G401 (cell line): ENCODE measurements at regions not wholly inside any gene's neighbourhood (a gene's known extent, or its start where the extent isn't known, plus 50 kb on each side); places are given as distances from the start of the nearest gene placed in this dataset.

Source experiments
- DNase-seq: peaks from one replicate; pipeline ENCODE4 v3.0.0-alpha.2; 2015; ENCODE audit warnings: low spot score
- in situ Hi-C: cut with HindIII; loops from 2 replicates; pipeline ENCODE4 v1.10.0; 2016; ENCODE audit warnings: low sequenced_read_pairs, mixed read lengths

DNA sequence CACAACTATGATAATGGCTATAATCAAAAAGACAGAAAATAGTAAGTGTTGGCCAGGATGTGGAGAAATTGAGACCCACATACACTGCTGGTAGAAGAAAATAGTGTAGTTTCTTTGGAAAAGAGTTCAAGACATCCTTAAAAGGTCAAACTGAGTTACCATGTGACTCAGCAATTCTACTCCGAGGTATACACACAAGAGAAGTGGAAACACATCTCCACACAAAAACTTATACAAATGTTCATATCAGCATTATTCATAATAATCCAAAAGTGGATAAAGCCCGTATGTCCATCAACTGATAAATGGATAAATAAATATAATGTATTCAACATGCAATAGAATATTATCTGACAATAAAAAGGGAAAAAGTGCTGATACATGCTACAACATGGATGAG is 532.2 kb downstream of the NR2F1-AS1 start:
- no peak for DNase-seq
- in situ Hi-C loops: no loop called here

DNA sequence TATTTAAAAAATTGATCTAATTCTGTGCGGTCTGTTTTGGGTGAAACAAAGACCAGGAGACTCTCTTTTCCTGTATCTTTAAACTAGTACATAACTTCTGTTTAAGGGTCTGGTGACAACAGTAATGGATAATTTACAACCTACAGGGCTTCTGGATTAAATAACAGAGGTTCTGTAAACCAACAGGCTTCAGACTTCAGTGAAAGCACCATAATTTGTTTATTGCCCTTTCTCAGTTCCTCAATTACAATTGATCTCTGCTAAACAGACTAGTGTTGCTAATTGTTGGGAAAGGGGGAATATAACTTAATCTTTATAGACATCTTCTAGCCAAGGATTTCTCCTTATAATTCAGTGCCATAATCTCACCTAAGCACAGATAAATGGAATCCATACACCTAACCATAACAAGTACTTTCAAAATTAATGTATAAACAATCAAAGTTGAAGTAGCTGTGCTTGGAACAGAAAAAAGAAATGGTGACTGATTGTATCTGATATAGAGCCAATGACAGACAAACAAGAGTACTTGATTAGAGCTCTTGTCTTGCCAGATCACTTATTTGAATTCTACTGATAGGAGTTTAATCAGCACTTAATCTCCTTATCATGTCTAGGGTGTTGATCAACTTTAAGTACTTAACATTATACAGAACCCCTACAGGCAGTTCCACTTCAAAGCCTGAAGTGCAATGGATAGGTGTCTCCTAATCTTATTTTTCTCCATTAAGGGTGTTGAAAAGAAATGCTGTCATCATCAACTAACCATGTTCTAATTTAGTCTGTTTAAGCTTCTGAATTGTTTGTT is 536.0 kb downstream of the NR2F1-AS1 start:
- in situ Hi-C loops: no loop called here

DNA sequence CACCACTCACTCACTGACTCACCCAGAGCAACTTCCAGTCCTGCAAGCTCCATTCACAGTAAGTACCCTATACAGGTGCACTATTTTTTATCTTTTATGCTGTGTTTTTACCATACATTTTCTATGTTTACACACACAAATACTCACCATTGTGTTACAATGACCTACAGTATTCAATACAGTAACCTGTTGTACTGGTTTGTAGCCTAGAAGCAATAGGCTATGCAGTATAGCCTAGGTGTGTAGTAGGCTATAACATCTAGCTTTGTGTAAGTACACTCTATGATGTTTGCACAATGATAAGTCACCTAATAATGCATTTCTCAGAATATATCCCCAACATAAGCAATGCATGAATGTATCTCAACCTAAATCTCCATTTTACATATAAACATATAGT is 541.1 kb downstream of the NR2F1-AS1 start:
- no peak for DNase-seq
- in situ Hi-C loops: no loop called here

More for the DNA sequence above, 536.0 kb downstream of the NR2F1-AS1 start:
- DNase-seq: no peak

DNA sequence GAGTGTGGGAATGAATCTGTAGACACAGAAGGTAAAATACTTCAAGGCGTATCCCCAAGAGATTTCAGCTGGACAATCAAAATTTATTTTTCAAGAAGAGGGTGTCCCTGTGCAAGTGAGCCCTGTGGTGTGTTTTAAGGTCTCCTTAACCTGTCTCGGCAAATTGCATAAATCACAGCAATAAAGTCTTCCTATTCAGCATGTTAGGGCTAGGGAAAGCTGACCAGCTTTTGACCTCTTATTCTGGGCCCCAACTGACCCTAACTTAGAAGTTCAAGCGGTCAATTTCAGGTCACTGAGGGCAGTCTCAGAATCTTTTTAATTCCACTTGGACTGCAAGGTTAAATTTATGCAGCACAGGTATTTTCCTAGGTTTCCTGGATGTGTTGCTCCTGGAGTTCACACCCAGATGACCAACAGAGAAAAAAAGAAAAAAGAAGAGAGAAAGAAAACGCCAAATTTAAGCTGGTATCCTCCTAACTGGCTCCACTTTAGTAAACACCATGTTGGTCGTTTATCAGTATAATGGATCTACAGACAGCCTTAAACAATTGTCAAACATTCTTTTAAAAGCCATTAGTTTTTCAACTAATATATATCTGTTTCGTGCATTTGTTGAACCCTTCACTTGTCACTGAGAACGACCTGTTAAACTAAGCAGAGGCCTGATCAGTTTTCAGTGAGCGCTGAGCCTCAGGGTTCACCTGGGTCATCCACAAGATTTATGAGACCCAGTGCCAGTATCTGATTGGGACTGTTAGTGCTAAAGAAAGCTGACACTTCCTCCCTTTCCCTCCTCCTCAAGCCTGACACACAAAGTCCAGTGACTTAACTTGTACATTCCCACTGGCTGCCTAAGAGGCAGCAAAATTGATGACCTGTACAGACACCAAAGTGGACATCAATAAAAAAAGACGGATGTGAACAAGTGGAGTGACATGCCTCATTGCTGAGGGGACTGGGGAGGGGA is 546.1 kb downstream of the NR2F1-AS1 start:
- in situ Hi-C loops: no loop called here
- DNase-seq: no peak

DNA sequence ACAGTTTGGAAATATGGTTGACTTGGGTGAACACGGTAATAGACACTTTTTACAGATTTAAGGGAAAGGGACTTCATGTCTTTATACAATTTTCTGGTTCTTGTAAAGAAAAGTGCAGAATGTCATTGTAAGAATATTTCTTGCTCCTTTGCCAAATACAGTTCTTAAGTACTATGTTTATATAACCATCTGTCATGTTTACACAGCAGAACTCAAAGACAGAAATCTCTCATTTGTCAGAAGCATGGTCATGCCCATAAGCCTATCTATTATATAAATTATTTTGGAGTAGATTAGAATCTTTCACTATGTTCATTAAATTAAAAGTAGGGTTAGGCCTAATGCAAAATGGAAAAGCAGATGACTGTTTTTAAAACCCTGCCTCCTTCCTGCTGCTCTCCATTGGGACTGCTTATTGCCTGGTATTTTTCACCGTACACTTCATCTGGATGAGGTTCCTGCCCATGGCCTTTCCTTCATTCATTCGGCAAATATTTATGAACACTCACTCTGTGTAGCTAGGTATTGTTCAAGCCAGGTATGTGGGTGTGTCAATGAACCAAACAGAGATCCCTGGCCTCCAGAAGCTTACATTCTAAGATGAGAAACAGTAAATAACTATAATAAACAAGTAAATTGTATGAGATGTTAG is 558.1 kb downstream of the NR2F1-AS1 start:
- in situ Hi-C loops: no loop called here
- DNase-seq: peak; percentile 3

DNA sequence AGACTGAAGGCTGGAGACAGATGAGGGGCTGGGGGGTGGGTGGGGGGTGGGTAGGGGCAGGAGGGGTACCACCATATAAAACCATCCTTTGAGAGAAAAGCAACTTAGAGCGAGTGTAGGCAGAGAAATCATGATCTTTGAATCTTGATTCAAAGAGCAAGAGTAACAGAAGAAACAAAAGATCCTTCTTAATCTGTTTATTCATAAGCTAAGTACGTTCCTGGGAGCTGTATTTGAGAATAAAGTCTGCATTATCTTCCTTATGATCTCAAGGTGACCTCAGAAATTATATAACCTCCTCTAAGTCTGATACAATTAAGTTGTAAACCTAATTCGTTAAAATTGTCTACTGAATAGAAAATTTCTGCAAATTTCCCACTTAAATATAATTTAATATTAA is 558.8 kb downstream of the NR2F1-AS1 start:
- DNase-seq: no peak

DNA sequence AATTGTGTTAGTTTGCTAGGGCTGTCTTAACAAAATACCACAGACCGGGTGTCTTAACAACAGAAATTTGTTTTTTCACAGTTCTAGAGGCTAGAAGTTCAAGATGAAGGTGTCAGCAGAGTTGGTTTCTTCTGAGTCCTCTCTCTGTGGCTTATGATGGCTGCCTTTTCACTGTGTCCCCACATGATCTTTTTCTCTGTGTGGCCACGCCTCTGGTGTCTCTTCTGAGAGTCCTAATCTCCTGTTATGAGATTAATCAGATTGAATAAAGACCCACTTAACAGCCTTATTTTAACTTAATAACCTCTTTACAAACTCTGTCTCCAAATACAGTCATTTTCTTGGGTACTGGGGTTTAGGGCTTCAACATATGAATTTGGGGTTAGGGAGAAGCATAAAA is 561.1 kb downstream of the NR2F1-AS1 start:
- in situ Hi-C loops: no loop called here

More for the DNA sequence above, 558.8 kb downstream of the NR2F1-AS1 start:
- in situ Hi-C loops: no loop called here

DNA sequence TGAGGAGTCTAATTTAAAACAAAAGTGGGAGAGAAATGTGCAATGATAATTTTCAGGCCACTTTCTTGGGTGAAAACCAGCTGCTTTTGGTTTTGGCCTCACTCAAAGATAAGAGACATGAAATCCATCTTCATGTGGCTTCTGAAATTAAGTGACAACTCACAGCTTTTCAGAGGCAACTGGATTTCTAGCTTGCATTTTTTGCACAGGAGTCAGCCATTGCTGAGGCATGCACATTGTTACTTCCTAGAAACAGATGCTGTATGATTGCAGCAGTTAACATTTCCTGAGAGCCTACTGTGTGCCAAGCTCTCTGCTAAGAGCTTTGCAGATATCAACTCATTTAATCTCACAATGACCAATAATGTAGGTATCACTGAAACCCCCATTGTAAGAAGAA is 562.6 kb downstream of the NR2F1-AS1 start:
- DNase-seq: no peak
- in situ Hi-C loops: no loop called here

More for the DNA sequence above, 561.1 kb downstream of the NR2F1-AS1 start:
- DNase-seq: no peak

DNA sequence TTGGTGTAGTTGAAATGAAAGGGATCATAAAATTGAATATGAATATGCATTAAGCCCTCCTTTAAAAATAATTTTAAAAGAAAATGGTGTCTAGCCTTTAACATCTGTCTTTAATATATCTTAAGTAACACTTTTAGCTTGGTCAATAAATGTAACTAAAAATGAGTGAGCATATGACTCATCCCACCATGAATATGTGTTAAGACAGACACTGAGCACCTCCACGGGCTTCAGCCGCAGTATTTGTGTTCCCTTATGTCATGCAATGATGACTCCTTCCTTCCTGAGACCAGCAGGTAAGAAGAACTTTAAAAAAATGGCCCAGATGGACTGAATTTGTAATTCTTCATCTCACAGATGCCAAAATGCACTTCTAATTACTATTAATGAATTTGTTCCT is 563.2 kb downstream of the NR2F1-AS1 start:
- DNase-seq: no peak
- in situ Hi-C loops: no loop called here

DNA sequence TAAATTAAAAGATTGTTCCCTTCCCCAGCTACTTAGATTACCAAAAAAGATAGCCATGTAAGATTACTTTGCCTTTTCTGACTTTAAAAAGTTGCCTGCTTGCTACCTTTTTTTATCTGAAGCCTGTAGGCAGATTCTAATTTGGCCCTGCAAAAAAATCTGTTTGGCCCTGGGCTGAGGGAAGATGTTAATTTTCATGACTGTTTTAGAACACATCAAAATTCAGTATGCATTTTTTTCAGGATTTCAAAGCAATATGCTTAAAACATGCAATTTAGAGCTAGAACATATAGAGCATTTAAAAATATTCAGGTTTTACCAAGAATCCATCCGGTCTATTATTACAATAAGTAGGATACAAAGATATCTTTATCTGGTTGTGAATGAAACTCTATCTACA is 563.6 kb downstream of the NR2F1-AS1 start:
- DNase-seq: no peak
- in situ Hi-C loops: no loop called here

DNA sequence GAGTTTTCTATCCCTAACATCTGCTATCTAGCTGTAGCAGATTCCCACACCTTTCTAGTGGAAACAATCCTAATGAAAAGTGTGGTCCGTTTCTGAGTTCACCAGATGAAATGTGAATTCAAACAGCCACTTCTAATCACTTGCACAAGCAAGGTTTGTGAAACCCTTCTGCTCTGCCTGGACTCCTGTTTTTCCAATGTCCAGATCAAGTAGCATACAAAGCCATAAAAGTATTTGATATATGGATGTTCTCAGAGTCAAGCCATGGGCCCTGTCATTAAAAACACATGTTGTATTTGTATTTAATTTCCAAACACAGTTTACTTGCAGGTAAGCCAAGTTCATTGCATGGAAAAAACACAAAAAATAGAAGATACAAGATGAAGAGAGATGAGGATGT is 570.4 kb downstream of the NR2F1-AS1 start:
- no peak for DNase-seq
- in situ Hi-C loops: no loop called here

DNA sequence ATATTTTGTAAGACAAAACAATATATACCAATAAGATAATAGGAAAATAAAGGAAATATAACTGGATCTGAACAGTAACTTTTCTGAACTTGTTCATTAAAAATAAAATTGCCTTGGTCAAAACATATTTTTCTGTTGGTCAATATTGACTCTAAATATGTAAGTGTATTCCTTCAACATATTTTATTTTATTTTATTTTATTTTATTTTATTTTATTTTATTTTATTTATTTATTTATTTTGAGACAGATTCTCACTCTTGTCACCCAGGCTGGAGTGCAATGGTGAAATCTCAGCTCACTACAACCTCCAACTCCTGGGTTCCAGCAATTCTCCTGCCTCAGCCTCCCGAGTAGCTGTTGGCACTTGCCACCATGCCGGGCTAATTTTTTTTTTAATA is 571.0 kb downstream of the NR2F1-AS1 start:
- DNase-seq: no peak
- in situ Hi-C loops: no loop called here

DNA sequence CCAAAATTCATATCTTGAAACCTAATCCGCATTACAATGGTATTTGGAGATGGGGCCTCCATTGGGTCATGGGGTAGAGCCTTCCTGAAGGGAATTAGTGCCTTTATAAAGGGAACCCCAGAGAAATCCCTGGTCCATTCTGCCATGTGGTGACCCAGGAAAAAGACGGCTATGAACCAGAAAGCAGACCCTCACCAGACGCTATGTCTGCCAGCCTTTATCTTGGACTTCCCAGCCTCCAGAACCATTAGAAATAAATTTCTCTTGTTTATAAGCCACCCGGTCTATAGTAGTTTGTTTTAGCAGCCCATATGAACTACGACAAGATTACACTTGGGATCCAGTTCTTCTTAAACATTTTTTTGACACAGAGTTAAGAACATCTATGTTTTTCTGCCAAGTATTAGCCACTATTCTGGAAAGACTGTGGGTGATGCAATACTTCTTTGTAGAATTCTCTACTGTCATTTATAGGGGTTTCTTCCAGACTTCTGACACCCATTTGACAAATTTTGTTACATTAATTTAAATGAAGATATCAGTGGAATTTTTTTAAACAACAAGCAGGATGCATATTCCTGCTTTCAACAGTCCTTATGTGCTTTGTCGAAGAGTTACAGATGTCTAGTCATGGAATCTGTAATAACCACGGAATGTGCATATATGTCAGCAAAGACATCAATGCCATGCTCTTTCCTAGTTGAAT is 572.4 kb downstream of the NR2F1-AS1 start:
- in situ Hi-C loops: no loop called here
- no peak for DNase-seq

DNA sequence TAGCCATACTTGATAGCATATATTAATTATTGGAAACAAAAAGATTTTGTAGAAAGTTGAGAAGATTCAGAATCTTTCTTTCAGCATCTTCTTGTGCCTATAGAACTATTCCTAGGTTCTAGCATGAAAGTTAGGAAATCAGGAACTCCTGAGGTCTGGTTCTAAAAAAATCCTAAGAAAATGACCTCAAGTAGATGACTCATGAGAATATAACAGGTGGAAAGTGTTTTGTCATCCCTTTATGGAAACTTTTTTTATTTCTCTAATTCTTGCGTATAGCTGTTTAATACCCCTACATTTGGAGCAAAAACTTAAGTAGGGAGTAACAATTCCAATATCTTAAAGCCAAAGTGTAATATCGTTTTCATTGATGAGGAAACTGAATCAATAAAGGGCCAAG is 574.1 kb downstream of the NR2F1-AS1 start:
- in situ Hi-C loops: no loop called here
- no peak for DNase-seq

DNA sequence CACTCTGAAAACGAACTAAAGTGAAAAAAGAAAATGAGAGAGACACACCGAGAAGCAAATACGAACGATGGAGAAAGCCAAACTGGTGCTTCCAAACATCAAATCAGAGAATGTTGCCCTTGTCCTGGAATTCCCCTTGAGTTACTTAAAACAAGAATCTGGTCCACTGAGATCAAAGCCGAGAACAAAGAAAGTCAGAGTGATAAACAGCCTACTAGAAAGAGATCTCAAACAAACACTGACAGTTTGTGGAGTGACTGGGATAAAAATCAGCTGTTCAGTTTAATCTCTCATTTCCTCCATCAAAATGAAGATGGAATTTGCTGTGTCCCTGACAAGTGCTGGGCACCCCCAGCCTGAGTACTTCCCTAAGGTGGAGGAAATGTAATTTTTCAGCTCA is 582.6 kb downstream of the NR2F1-AS1 start:
- in situ Hi-C loops: no loop called here
- DNase-seq: no peak

DNA sequence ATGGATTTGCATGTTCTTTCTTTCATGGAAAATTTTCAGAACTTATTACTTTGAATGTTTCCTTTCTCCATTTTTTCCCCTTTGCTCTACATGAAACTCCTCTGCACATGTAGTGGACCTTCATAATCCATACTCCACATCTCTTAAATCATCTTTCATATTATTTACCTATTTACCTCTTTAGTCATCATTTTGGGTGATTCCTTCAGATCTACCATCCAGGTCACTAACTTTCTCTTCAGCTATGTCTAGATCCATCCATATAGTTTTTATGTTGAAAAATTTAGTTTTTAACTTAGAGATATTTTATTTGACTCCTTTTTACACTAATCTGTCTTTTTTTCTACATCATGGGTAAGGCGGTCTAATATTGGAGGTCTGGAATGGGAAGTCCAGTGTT is 586.6 kb downstream of the NR2F1-AS1 start:
- DNase-seq: no peak
- in situ Hi-C loops: no loop called here

DNA sequence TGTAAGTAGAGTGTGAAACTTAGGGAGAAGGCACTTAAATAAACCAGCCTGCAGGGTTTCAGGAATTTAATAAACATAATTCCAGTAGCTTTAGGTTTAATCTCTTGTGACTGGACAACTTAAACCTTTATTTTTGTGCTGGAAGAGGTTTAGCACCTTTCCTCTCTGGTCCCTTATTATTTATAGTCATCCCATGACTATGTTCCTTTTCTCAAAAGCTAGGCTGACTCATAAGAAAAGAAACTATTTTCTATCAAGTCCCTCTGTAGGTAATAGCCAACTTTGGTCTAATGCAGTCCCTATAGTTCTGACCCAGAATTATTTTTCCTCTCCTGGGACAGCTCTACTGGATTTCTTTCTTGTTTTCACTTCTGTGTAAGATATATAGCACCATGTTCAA is 588.9 kb downstream of the NR2F1-AS1 start:
- no peak for DNase-seq
- in situ Hi-C loops: no loop called here

DNA sequence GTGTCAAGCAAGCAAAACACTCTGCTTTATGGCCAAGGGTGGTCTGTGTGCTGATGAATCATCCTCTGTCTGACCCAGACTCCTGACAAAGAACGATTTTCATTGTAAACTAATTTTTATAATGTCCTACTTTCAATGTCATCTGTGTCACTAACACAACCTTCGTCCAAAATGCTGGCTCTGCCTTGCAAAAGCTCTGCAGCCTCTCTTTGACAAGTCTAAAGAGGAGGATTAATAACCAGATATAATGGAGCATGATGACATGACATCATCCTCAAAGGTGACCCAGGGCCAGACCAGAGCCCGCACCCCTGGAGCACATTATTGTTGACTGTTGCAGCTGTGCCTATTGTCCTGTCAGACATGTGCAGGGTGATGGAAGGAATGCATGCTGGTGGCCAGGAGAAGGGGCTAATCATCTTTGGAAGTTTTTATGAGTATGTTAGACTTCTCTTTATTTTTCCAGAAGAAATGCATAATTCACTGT is 589.4 kb downstream of the NR2F1-AS1 start:
- in situ Hi-C loops: no loop called here
- no peak for DNase-seq

DNA sequence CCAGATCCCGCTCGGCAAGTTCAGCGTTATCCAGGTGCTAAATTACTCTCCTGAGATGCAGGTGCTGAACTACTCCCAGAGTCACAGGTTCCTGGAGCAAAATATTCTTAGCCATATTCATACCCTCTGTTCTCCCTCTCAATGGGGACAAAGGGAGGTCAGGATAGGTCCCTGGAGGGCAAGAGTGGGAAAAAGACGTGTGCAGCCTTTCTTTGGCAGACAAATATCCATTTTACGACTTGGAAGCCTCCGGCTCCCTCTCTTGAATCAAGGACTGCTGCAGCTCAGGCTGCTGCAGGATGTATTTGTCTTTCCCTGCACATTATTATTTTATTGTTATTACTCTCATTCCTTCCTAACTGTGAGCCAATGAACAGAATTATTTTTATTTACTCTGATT is 590.2 kb downstream of the NR2F1-AS1 start:
- no peak for DNase-seq
- in situ Hi-C loops: no loop called here
